ENCODE measurements at regions not wholly inside any gene's neighbourhood (a gene's known extent, or its start where the extent isn't known, plus 50 kb on each side); places are given as distances from the start of the nearest gene placed in this dataset.
"Not testable (repeated sequence)": the region's sequence is repeated elsewhere in the genome, so short reads cannot be mapped to it uniquely, and the experiment has no call there.

- TF ChIP-seq CTCF (IDR thresholded peaks at IDR 0.05; ENCODE audit: low read depth, low read length); EZH2phosphoT487 (IDR thresholded peaks at IDR 0.05; ENCODE audit: low read depth): not testable (repeated sequence)
These were observed 327.2 kb upstream of the SLC39A10 start for GRCh38 chr2:195329784-195330183.
